A549 (cell line): ENCODE measurements at regions not wholly inside any gene's neighbourhood (a gene's known extent, or its start where the extent isn't known, plus 50 kb on each side); places are given as distances from the start of the nearest gene placed in this dataset.

Source experiments
- ATAC-seq, 2 experiments: fragments of 200-7000 bp in 1 of 2; fragments of >200 bp in 1 of 2; cut with Nextera tagmentation in 1 of 2; cut with Tn5 transposase in 1 of 2; 3 replicates each; pipeline versions ENCODE4 v1.8.0 to v1.9.1; 2018 to 2020; ENCODE audit warnings: mild to moderate bottlenecking in 1 of 2, moderate library complexity in 1 of 2
- CTCF ChIA-PET: fragments of 300-600 bp; sonication (Branson Sonifier 250); formaldehyde crosslinking; extraction: SDS; loops from one replicate; lab custom pipeline; 2021; ENCODE audit warnings: antibody characterized with exemption, inconsistent platforms; lab: Yijun Ruan, JAX
- POLR2A ChIA-PET: fragments of 350-600 bp; formaldehyde crosslinking; extraction: SDS; loops from one replicate; lab custom pipeline; 2021; ENCODE audit warnings: antibody characterized with exemption, inconsistent platforms; lab: Yijun Ruan, JAX
- DNase-seq, 2 experiments: peaks; one replicate each; pipeline versions ENCODE4 v3.0.0 to v3.0.0-alpha.2; 2011 to 2016; ENCODE audit warnings: low read depth in 1 of 2, low spot score in 1 of 2
- FAIRE-seq: peaks from 2 replicates; lab custom pipeline; 2011; peaks lifted over from hg19 to GRCh38; lab: Jason Lieb, UNC
- H3K27ac ChIP-seq, 2 experiments: fragments of >200 bp; sonication (Bioruptor Twin); formaldehyde crosslinking; 3 replicates each; pipeline ENCODE4 v1.5.1; 2016 to 2017
- H3K4me1 ChIP-seq: fragments of >200 bp; sonication (Bioruptor Twin); formaldehyde crosslinking; 3 replicates; pipeline ENCODE4 v1.6.1; 2016
- H3K4me2 ChIP-seq: fragments of >200 bp; sonication (Bioruptor Twin); formaldehyde crosslinking; 3 replicates; pipeline ENCODE4 v1.6.1; 2016
- H3K4me3 ChIP-seq: fragments of >200 bp; sonication (Bioruptor Twin); formaldehyde crosslinking; 3 replicates; pipeline ENCODE4 v1.5.1; 2016
- H3K9me3 ChIP-seq: fragments of >200 bp; sonication (Bioruptor Twin); formaldehyde crosslinking; 3 replicates; pipeline ENCODE4 v1.6.1; 2016
- BHLHE40 ChIP-seq: IDR thresholded peaks from 2 replicates; pipeline ENCODE4 v1.6.1; 2012; ENCODE audit warnings: low read depth, low read length, inconsistent platforms
- CBX2 ChIP-seq: fragments of 200-600 bp; sonication (generic); IDR thresholded peaks from 2 replicates; pipeline ENCODE4 v1.6.1; 2016; ENCODE audit warnings: low read depth, mild to moderate bottlenecking, borderline replicate concordance
- ESRRA ChIP-seq: fragments of 150-350 bp; IDR thresholded peaks from 2 replicates; pipeline ENCODE4 v1.6.1; 2014; ENCODE audit warnings: mild to moderate bottlenecking, low read length, borderline replicate concordance
- HOXA7 ChIP-seq: fragments of 250-450 bp; sonication (Bioruptor Pico); IDR thresholded peaks from 2 replicates; pipeline ENCODE4 v1.5.0; 2020; ENCODE audit warnings: mild to moderate bottlenecking, moderate library complexity
- HOXB13 ChIP-seq: fragments of 250-450 bp; sonication (Bioruptor Pico); IDR thresholded peaks from 2 replicates; pipeline ENCODE4 v1.5.0; 2020; ENCODE audit warnings: low read depth, mild to moderate bottlenecking, moderate library complexity
- NPAS2 ChIP-seq: fragments of 250-450 bp; sonication (Bioruptor Pico); IDR thresholded peaks from 2 replicates; pipeline ENCODE4 v1.8.0; 2022; ENCODE audit warnings: mild to moderate bottlenecking, moderate library complexity, borderline replicate concordance
- POLR2A ChIP-seq: IDR thresholded peaks from 2 replicates; pipeline ENCODE4 v1.6.1; 2012; ENCODE audit warnings: mild to moderate bottlenecking, low read length
- RAD21 ChIP-seq, 2 experiments: fragments of >200 bp in 1 of 2; sonication (Bioruptor Twin) in 1 of 2; formaldehyde crosslinking in 1 of 2; IDR thresholded peaks in 1 of 2; conservative IDR thresholded peaks in 1 of 2; 2 replicates in 1 of 2; 3 replicates in 1 of 2; pipeline ENCODE4 v1.6.1; 2012 to 2018; ENCODE audit warnings: inconsistent platforms in 1 of 2
- RARB ChIP-seq: fragments of 250-450 bp; sonication (Bioruptor Pico); IDR thresholded peaks from 2 replicates; pipeline ENCODE4 v1.8.0; 2021; ENCODE audit warnings: mild to moderate bottlenecking, moderate library complexity
- RCOR1 ChIP-seq: fragments of 150-350 bp; IDR thresholded peaks from 2 replicates; pipeline ENCODE4 v1.6.1; 2014; ENCODE audit warnings: antibody characterized with exemption, low read length, low read depth
- SMC3 ChIP-seq: fragments of >200 bp; sonication (Bioruptor Twin); formaldehyde crosslinking; IDR thresholded peaks from 3 replicates; pipeline ENCODE4 v1.6.1; 2018; ENCODE audit warnings: inconsistent platforms
- SREBF2 ChIP-seq: fragments of 450-650 bp; IDR thresholded peaks from 2 replicates; pipeline ENCODE4 v1.6.1; 2014; ENCODE audit warnings: mild to moderate bottlenecking, moderate library complexity
- TP53 ChIP-seq: fragments of 250-450 bp; sonication (Bioruptor Pico); IDR thresholded peaks from 2 replicates; pipeline ENCODE4 v1.5.0; 2021; ENCODE audit warnings: mild to moderate bottlenecking, moderate library complexity
- ZFP36 ChIP-seq: fragments of 450-650 bp; IDR thresholded peaks from 2 replicates; pipeline ENCODE4 v1.6.1; 2014; ENCODE audit warnings: borderline replicate concordance; ENCODE audit not compliant: partially characterized antibody
- WGBS: methylation state at CpG from one replicate; pipeline ENCODE4 v1.1.6; 2017; ENCODE audit errors: missing lambda C conversion rate; 5-methylcytosine and 5-hydroxymethylcytosine counted together
- TF ChIP-seq, protein P1 (sequence below): fragments of 150-350 bp; IDR thresholded peaks from 2 replicates; pipeline ENCODE4 v1.6.1; 2014; ENCODE audit warnings: low read depth, mild to moderate bottlenecking, low read length
- TF ChIP-seq, protein P2 (sequence below): fragments of >200 bp; sonication (Bioruptor Twin); formaldehyde crosslinking; IDR thresholded peaks from 3 replicates; pipeline ENCODE4 v1.6.1; 2016
- TF ChIP-seq, protein P3 (sequence below): fragments of >200 bp; sonication (Bioruptor Twin); formaldehyde crosslinking; IDR thresholded peaks from 3 replicates; pipeline ENCODE4 v1.5.1; 2016
- TF ChIP-seq, protein P4 (sequence below): fragments of >200 bp; sonication (Bioruptor Twin); formaldehyde crosslinking; IDR thresholded peaks from 2 replicates; pipeline ENCODE4 v1.6.1; 2016
- TF ChIP-seq, protein P5 (sequence below): IDR thresholded peaks from 2 replicates; pipeline ENCODE4 v1.6.1; 2012

DNA sequence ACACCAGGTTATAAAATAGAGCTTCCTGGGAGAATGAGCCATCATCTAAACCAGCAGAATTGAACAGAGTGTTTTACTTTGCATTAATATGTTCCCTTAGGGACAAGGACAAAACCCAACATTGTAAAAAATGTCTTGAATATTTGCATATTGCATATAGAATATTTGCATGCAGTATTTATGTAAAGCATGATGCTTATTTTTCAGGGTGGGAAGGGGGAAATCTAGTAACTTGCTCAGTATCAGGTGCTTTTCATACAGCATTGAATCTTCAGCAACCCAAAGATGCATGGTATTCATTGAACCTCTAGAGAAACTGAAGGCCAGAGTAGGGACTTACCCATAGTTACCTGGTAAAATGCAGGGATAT lies 409.2 kb upstream of the ZMIZ1 start (continued):
- no peak for TF ChIP-seq RARB (CRISPR knock-in tag)
- TF ChIP-seq, all 56 proteins: peak for 0

DNA sequence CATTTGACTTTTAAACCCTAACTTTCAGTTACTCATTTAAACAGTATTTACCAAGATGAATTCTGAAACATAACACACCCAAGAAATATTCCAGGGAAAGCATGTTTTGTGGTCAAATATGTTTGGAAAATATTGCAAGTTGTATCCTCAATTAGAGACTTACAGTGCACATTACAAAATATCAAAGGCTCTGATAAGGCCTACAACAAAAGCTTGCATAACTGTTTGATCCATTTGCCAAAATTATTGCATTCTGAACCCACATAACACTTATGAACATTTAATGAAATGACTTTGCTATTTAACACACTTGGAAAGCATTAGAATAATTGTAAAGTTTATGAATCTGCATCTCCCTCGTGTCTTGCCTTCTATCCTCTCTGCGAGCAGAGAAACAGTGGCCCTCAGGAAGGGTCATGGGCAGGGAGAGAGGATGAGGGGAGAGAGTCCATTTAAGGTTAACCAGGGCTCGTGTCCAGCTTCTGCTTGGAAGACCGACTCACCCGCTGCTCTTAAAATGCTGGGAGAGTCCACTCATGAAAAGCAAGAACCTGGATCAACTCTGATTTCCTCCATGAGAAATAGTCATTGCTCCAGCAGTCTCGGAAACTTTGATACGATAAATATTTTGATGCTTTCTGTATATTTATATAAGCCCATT lies 408.2 kb upstream of the ZMIZ1 start:
- WGBS: 72% methylated on average over 7 of the region's 7 CpGs
- FAIRE-seq (no peak), ATAC-seq (no peak), DNase-seq (no peak)
- Histone ChIP-seq H3K4me1 (no peaks in the 10 kb centered on the region), H3K9me3 (peaks cover 19% of the 10 kb centered on the region), H3K27ac (no peak overlapping the region), H3K4me2 (no peak overlapping the region), H3K4me3 (no peak overlapping the region)
- POLR2A ChIA-PET: no interaction called here
- CTCF ChIA-PET: interaction anchor here (1.6 kb wide), 1 partner anchor 24 kb away, joined by 4 read pairs; no protein-coding TSS in a partner anchor
- no peak for TF ChIP-seq SMC3
- TF ChIP-seq CBX2: no peak
- TF ChIP-seq, protein P1, sequence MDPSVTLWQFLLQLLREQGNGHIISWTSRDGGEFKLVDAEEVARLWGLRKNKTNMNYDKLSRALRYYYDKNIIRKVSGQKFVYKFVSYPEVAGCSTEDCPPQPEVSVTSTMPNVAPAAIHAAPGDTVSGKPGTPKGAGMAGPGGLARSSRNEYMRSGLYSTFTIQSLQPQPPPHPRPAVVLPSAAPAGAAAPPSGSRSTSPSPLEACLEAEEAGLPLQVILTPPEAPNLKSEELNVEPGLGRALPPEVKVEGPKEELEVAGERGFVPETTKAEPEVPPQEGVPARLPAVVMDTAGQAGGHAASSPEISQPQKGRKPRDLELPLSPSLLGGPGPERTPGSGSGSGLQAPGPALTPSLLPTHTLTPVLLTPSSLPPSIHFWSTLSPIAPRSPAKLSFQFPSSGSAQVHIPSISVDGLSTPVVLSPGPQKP: no peak
- no peak for TF ChIP-seq ZFP36
- TF ChIP-seq POLR2A: no peak

DNA sequence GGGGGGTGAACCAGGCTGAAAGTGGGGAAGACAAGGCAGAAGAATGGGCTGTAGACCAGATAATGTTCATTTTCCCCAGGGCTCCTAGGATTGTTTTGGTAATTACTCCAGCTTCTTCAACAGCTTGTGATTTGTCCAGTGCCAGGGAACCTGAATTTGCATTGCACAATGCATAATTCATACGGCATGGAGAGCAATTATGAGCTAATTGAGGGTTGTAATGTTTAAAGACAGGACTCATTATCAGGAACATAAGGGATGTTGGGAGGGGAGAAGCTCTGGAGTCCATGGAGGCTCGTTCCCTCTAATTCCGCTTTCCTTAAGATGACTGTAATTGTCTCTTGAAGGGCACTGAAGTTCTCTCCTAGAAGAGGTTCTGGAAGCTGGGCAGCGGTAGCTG lies 405.0 kb upstream of the ZMIZ1 start:
- TF ChIP-seq, protein P2, sequence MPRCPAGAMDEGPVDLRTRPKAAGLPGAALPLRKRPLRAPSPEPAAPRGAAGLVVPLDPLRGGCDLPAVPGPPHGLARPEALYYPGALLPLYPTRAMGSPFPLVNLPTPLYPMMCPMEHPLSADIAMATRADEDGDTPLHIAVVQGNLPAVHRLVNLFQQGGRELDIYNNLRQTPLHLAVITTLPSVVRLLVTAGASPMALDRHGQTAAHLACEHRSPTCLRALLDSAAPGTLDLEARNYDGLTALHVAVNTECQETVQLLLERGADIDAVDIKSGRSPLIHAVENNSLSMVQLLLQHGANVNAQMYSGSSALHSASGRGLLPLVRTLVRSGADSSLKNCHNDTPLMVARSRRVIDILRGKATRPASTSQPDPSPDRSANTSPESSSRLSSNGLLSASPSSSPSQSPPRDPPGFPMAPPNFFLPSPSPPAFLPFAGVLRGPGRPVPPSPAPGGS: no peak
- no peak for TF ChIP-seq HOXA7 (CRISPR knock-in tag)
- TF ChIP-seq, protein P3, sequence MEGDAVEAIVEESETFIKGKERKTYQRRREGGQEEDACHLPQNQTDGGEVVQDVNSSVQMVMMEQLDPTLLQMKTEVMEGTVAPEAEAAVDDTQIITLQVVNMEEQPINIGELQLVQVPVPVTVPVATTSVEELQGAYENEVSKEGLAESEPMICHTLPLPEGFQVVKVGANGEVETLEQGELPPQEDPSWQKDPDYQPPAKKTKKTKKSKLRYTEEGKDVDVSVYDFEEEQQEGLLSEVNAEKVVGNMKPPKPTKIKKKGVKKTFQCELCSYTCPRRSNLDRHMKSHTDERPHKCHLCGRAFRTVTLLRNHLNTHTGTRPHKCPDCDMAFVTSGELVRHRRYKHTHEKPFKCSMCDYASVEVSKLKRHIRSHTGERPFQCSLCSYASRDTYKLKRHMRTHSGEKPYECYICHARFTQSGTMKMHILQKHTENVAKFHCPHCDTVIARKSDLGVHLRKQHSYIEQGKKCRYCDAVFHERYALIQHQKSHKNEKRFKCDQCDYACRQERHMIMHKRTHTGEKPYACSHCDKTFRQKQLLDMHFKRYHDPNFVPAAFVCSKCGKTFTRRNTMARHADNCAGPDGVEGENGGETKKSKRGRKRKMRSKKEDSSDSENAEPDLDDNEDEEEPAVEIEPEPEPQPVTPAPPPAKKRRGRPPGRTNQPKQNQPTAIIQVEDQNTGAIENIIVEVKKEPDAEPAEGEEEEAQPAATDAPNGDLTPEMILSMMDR: no peak
- ATAC-seq (no peak), DNase-seq (no peak), FAIRE-seq (no peak)
- 32% methylated on average over 4 of the region's 4 CpGs for WGBS
- POLR2A ChIA-PET: no interaction called here
- peaks cover 27% of the 10 kb centered on the region for H3K9me3 ChIP-seq
- H3K4me2 ChIP-seq: no peak overlapping the region
- CTCF ChIA-PET: interaction anchor here (1.0 to 2.5 kb wide), 4 partner anchors 10 to 616 kb away, joined by 3 to 5 read pairs (median 4); no protein-coding TSS in a partner anchor
- H3K4me1 ChIP-seq: no peaks in the 10 kb centered on the region
- no peak overlapping the region for H3K4me3 ChIP-seq
- H3K27ac ChIP-seq: no peak overlapping the region

DNA sequence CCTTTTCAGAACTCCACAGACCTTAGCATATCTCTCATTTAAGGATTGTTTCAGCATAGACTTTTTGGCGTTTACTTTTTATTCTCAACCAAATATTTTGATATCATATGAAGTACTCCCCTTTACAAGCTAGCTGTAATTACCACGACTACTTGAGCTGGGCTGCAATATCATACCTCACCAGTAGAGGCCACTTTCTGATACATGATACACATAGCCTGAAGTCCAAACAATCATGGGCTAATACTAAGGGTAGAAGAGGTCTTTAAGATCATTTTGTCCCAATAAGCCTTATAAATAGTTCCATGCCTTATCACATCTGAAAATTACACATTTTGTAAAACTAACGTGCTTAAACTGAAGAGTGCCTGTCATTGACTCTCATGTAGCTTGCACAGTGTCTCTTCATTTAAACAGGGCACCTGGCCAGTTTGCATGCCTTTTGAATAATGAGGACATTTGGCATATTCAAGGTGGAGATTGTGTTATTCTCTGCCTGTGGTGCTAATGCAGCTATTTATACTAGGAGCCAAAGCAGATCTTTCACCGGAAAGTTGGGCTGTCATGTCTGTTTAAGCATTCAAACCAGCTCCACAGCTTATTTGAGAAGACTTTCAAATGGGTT lies 403.7 kb upstream of the ZMIZ1 start:
- Histone ChIP-seq H3K4me2 (no peak overlapping the region), H3K4me3 (no peak overlapping the region), H3K9me3 (peaks cover 27% of the 10 kb centered on the region), H3K27ac (no peak overlapping the region)
- WGBS: 8% methylated on average over 4 of the region's 4 CpGs
- FAIRE-seq: peak; percentile 13
- POLR2A ChIA-PET: no interaction called here
- no peak for ATAC-seq
- TF ChIP-seq, protein P3: peak; percentile 44
- TF ChIP-seq ESRRA (no peak), RCOR1 (no peak), BHLHE40 (no peak), SREBF2 (no peak), HOXB13 (no peak), RARB (CRISPR knock-in tag) (no peak), TP53 (CRISPR knock-in tag) (no peak), SMC3 (peak; percentile 44; the same call in 2 of the 3 replicates), RAD21 (conservative IDR thresholded peaks at IDR 0.05 in 1 of 2, IDR thresholded peaks at IDR 0.05 in 1 of 2) (peak; percentile 48 to 64; a peak in 4 of 5 replicates), NPAS2 (CRISPR knock-in tag) (no peak)
- TF ChIP-seq, protein P4, sequence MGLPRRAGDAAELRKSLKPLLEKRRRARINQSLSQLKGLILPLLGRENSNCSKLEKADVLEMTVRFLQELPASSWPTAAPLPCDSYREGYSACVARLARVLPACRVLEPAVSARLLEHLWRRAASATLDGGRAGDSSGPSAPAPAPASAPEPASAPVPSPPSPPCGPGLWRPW: no peak
- TF ChIP-seq, protein P5, sequence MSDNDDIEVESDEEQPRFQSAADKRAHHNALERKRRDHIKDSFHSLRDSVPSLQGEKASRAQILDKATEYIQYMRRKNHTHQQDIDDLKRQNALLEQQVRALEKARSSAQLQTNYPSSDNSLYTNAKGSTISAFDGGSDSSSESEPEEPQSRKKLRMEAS: no peak
- TF ChIP-seq, all 56 proteins: peak for 3
- CTCF ChIA-PET: interaction anchor here (0.6 to 2.5 kb wide), 9 partner anchors 9 to 530 kb away, joined by 3 to 5 read pairs (median 3); no protein-coding TSS in a partner anchor
- no peaks in the 10 kb centered on the region for H3K4me1 ChIP-seq
- DNase-seq: peak in 1 of 2 experiments; percentile 58
